Muscle of leg (tissue), 3 donors: ENCODE measurements at regions not wholly inside any gene's neighbourhood (a gene's known extent, or its start where the extent isn't known, plus 50 kb on each side); places are given as distances from the start of the nearest gene placed in this dataset.

Experiments used
- DNase-seq: peaks from one replicate; pipeline ENCODE4 v3.0.0; 2013
- H3K27ac ChIP-seq: one replicate; pipeline ENCODE4 v1.5.1; 2013; ENCODE audit warnings: mild to moderate bottlenecking, low read length, control low read depth
- H3K27me3 ChIP-seq: one replicate; pipeline ENCODE4 v1.6.1; 2013; ENCODE audit warnings: low read length; ENCODE audit not compliant: control insufficient read depth, insufficient read depth
- H3K36me3 ChIP-seq: one replicate; pipeline ENCODE4 v1.6.1; 2013; ENCODE audit warnings: low read length; ENCODE audit not compliant: control insufficient read depth, insufficient read depth
- H3K4me1 ChIP-seq: one replicate; pipeline ENCODE4 v1.6.1; 2013; ENCODE audit warnings: low read length; ENCODE audit not compliant: control insufficient read depth, insufficient read depth
- H3K4me3 ChIP-seq: one replicate; pipeline ENCODE4 v1.5.1; 2013; ENCODE audit warnings: low read length, control low read depth
- H3K9me3 ChIP-seq: replicated peaks from 2 replicates; pipeline ENCODE4 v1.6.1; 2013; ENCODE audit warnings: low read depth, low read length; ENCODE audit not compliant: control insufficient read depth
- WGBS: methylation state at CpG from one replicate; pipeline ENCODE4 v1.1.5; 2013; ENCODE audit warnings: missing lambda C conversion rate; ENCODE audit not compliant: insufficient coverage; 5-methylcytosine and 5-hydroxymethylcytosine counted together

DNA sequence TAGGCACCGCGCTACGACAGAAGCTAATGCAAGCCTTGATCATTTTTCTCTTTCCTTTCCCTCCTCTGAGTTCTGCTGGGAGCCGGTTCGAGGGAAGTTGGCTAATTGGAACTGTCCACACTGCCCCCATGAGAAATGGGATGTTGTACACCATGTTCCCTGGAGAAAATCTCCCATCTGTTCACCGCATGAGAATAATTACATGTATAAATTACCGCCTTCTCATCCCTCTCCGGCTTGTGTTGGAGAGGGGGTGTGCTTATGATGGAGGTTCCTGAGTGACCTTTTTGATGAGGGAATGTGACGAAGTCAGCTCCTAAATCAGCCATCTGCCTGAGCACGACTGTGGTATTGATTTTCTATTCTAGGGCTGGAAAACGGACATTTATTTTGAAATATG lies 320.2 kb upstream of the SULF2 start:
- Histone ChIP-seq H3K9me3 (peaks cover 7% of the 10 kb centered on the region), H3K4me1 (peaks cover 2% of the 10 kb centered on the region), H3K27ac (no peak overlapping the region), H3K27me3 (peaks cover 10% of the 10 kb centered on the region), H3K4me3 (no peak overlapping the region), H3K36me3 (no peaks in the 10 kb centered on the region)
- WGBS = 70% methylated on average over 4 of the region's 11 CpGs
- no peak for DNase-seq

GRCh38 chr20:48102931-48103660 lies 317.8 kb upstream of the SULF2 start:
- DNase-seq = peak; percentile 70
- 87% methylated on average over 2 of the region's 11 CpGs for WGBS
- no peak overlapping the region for H3K4me3 ChIP-seq
- peaks cover 7% of the 10 kb centered on the region for H3K9me3 ChIP-seq
- no peaks in the 10 kb centered on the region for H3K36me3 ChIP-seq
- H3K27ac ChIP-seq = no peak overlapping the region
- H3K27me3 ChIP-seq = peaks cover 7% of the 10 kb centered on the region
- peaks cover 2% of the 10 kb centered on the region for H3K4me1 ChIP-seq

- no peak overlapping the region for H3K4me3 ChIP-seq
- no peak for DNase-seq
- peaks cover 6% of the 10 kb centered on the region for H3K27me3 ChIP-seq
- H3K9me3 ChIP-seq = peaks cover 7% of the 10 kb centered on the region
- 93% methylated on average over 8 of the region's 11 CpGs for WGBS
- no peak overlapping the region for H3K27ac ChIP-seq
- peaks cover 4% of the 10 kb centered on the region for H3K4me1 ChIP-seq
- no peaks in the 10 kb centered on the region for H3K36me3 ChIP-seq
These were observed 317.0 kb upstream of the SULF2 start for GRCh38 chr20:48102076-48102787.

DNA sequence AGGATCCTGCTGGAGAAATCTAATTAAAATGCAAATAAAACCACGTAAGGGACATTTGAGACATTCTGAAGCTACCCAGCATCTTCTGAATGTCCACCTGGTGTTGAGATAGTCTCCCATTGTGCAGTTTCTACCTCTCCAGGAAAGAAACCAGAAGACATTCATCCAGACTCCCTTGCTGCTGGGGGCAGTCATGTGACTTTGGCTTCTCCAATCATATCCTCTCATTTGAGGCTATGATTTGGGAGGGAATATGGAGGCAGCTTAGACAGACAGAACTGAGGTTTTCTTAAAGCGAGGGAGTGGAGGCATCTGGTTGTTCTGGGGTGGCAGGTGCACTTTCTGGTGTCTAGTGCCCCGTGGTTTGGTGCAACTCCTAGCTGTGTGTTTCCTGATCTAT lies 315.2 kb upstream of the SULF2 start:
- H3K27me3 ChIP-seq = peaks cover 6% of the 10 kb centered on the region
- H3K27ac ChIP-seq = no peak overlapping the region
- WGBS = 89% methylated on average over 3 of the region's 3 CpGs
- H3K9me3 ChIP-seq = peaks cover 4% of the 10 kb centered on the region
- no peak for DNase-seq
- H3K4me3 ChIP-seq = no peak overlapping the region
- H3K36me3 ChIP-seq = no peaks in the 10 kb centered on the region
- H3K4me1 ChIP-seq = peaks cover 7% of the 10 kb centered on the region

DNA sequence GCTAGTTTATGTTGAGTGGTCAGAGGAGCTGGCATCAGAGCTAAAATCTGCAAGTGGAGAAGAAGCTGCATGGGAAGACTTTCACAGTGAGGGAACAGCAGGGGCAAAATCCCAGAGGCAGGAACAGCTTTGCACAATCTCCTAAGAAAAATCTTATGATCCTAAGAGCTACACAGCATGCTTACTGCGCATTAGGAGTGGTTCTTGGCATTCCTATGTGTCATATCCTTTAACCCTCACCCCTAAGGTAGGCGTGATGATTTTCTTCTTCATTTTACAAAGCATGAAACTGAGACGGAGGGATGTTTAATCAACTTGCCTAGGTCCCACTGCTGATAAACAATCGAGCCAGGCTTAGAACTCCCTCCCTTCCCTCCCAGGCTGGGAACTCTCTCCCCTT lies 313.6 kb upstream of the SULF2 start:
- 0% methylated on average over 1 of the region's 4 CpGs for WGBS
- Histone ChIP-seq H3K27ac (no peak overlapping the region), H3K36me3 (no peaks in the 10 kb centered on the region), H3K4me1 (peaks cover 7% of the 10 kb centered on the region), H3K27me3 (peaks cover 6% of the 10 kb centered on the region), H3K9me3 (no peaks in the 10 kb centered on the region), H3K4me3 (no peak overlapping the region)
- DNase-seq = no peak

DNA sequence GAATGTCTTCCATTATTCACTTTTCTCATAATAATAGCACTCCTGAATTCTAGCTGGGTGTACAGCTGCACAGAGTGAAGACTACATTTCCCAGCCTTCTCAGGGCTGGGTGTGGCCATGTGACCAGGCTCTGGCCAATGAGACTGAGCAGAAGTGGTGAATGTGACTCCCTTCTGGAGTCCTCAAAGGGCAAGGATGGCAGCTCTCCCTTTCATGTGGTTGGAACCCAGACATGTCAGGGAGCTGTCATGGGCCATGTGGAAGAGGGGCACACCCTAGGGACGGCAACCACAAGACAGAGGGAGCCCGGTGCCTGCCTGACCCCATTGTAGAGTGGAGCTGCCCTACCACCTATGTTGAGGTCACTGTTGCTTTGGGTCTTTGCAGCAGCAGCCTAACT lies 312.8 kb upstream of the SULF2 start:
- Histone ChIP-seq H3K27ac (no peak overlapping the region), H3K9me3 (no peaks in the 10 kb centered on the region), H3K4me3 (no peak overlapping the region), H3K27me3 (peaks cover 8% of the 10 kb centered on the region), H3K4me1 (peaks cover 7% of the 10 kb centered on the region), H3K36me3 (no peaks in the 10 kb centered on the region)
- no peak for DNase-seq
- 90% methylated on average over 2 of the region's 2 CpGs for WGBS

- no peaks in the 10 kb centered on the region for H3K9me3 ChIP-seq
- H3K27me3 ChIP-seq = peaks cover 10% of the 10 kb centered on the region
- H3K4me3 ChIP-seq = no peak overlapping the region
- no peak for DNase-seq
- no peak overlapping the region for H3K27ac ChIP-seq
- WGBS = 90% methylated on average over 5 of the region's 10 CpGs
- peaks cover 5% of the 10 kb centered on the region for H3K4me1 ChIP-seq
- no peaks in the 10 kb centered on the region for H3K36me3 ChIP-seq
These were observed 311.9 kb upstream of the SULF2 start for GRCh38 chr20:48096957-48097890.

DNA sequence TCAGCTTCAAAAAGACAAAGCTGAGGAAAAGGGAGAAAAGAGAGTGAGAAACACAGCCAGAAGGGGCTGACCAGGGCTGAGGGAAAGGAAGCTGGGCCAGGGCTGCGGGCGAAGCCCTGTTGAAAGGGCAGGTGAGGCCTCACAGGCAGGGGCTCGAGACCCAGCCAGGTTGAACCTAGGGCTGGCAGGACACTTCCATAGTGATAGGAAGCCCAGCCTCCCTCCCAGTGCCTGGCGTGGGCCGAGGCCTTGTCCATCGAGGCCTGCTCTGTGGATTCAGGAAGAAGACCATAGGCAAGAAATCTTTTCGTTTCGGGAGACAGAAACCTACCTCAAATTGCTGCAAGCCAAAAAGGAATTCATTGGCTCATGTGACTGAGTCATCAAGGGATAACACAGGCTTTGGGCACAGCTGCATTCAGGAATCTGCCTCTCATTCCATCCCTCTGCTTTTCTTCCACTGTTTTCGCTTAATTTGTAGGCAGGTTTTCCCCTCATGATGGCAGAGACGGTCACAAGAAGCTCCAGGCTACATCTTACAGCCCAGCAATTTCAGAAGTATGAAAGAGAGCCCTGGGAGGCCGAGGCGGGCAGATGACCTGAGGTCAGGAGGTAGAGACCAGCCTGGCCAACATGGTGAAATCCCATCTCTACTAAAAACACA lies 311.1 kb upstream of the SULF2 start:
- Histone ChIP-seq H3K4me1 (peaks cover 5% of the 10 kb centered on the region), H3K27me3 (peaks cover 10% of the 10 kb centered on the region), H3K27ac (no peak overlapping the region), H3K4me3 (no peak overlapping the region), H3K9me3 (no peaks in the 10 kb centered on the region), H3K36me3 (no peaks in the 10 kb centered on the region)
- no peak for DNase-seq
- 88% methylated on average over 10 of the region's 12 CpGs for WGBS

GRCh38 chr20:48094944-48095343 lies 309.7 kb upstream of the SULF2 start:
- Histone ChIP-seq H3K36me3 (no peaks in the 10 kb centered on the region), H3K4me3 (no peak overlapping the region), H3K4me1 (peaks cover 5% of the 10 kb centered on the region), H3K9me3 (no peaks in the 10 kb centered on the region), H3K27ac (no peak overlapping the region), H3K27me3 (peaks cover 5% of the 10 kb centered on the region)
- no peak for DNase-seq
- WGBS = 78% methylated on average over 2 of the region's 7 CpGs
